NT2/D1 (cell line): ENCODE measurements at regions not wholly inside any gene's neighbourhood (a gene's known extent, or its start where the extent isn't known, plus 50 kb on each side); places are given as distances from the start of the nearest gene placed in this dataset.
A peak's percentile ranks its signal among the peaks of the same experiment; 100 is the strongest.
"Not testable (repeated sequence)": the region's sequence is repeated elsewhere in the genome, so short reads cannot be mapped to it uniquely, and the experiment has no call there.

ENCODE experiments used
- DNase-seq: peaks from one replicate; pipeline ENCODE4 v3.0.0-alpha.2; 2011; ENCODE audit warnings: low read depth, low spot score
- H3K27me3 ChIP-seq: 2 replicates; pipeline ENCODE4 v1.6.0; 2011; ENCODE audit warnings: mild to moderate bottlenecking; ENCODE audit not compliant: insufficient read length, insufficient read depth
- H3K36me3 ChIP-seq: 2 replicates; pipeline ENCODE4 v1.6.1; 2011; ENCODE audit warnings: mild to moderate bottlenecking, low read length, mixed read lengths; ENCODE audit not compliant: insufficient read depth, insufficient read length
- H3K4me1 ChIP-seq: 2 replicates; pipeline ENCODE4 v1.5.1; 2011; ENCODE audit not compliant: insufficient read depth, insufficient read length
- H3K4me3 ChIP-seq: 2 replicates; pipeline ENCODE4 v1.5.1; 2011; ENCODE audit warnings: low read depth; ENCODE audit not compliant: insufficient read length
- H3K9ac ChIP-seq: 2 replicates; pipeline ENCODE4 v1.6.0; 2011; ENCODE audit warnings: low read depth; ENCODE audit not compliant: insufficient read length
- H3K9me3 ChIP-seq: 2 replicates; pipeline ENCODE4 v1.5.1; 2011; ENCODE audit warnings: mild to moderate bottlenecking, low read length; ENCODE audit not compliant: insufficient read depth
- SUZ12 ChIP-seq: IDR thresholded peaks from 2 replicates; pipeline ENCODE4 v1.6.1; 2011; ENCODE audit not compliant: insufficient read length, insufficient read depth; ENCODE audit errors: extremely low read depth
- YY1 ChIP-seq: IDR thresholded peaks from 2 replicates; pipeline ENCODE4 v1.6.1; 2011; ENCODE audit not compliant: insufficient read length, insufficient read depth
- ZNF274 ChIP-seq: IDR thresholded peaks from 2 replicates; pipeline ENCODE4 v1.6.1; 2011; ENCODE audit warnings: mild to moderate bottlenecking, low read depth, low read length

DNA sequence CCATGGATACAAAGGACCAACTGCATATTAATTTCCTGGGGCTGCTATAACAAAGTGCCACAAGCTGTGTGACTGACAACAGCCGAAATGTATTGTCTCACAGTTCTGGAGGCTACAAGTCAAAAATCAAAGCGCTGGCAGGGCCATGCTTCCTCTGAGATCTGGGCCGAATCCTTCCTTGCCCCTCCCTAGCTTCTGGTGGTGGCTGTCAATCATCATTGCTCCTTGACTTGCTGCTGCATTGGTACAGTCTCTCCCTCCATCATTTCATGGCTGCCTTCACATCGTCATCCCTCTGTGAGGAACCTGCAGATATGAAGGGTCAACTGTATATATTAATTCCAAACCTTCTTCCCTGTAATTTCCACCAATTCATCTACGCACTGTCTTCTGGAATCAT is 118.3 kb downstream of the EXOC5 start:
- Histone ChIP-seq H3K27me3 (no peaks in the 10 kb centered on the region), H3K9ac (no peak overlapping the region), H3K4me1 (peaks cover 2% of the 10 kb centered on the region), H3K9me3 (no peaks in the 10 kb centered on the region), H3K36me3 (no peaks in the 10 kb centered on the region), H3K4me3 (no peak overlapping the region)
- no peak for DNase-seq
- no peak for TF ChIP-seq SUZ12
- no peak for TF ChIP-seq YY1
- TF ChIP-seq ZNF274 = no peak

DNA sequence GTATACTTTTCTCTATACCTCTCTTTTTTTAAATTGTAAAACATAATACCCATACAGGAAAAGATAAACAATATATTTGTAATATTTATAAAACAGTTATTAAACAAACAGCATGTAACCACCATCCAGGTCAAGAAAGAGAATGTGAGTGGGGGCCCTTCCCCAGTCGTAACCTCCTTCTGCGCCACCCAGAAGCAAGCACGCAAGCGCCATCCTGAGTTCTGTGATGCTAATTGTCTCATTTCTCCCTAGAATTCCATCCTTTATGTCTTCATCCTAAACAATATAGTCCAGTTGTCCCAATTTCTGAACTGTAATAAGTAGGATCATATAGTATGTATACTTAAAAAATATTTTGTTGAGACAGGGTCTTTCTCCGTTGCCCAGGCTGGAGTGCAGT is 129.5 kb downstream of the EXOC5 start:
- Histone ChIP-seq H3K4me1 (no peaks in the 10 kb centered on the region), H3K4me3 (no peak overlapping the region), H3K9ac (no peak overlapping the region), H3K36me3 (no peaks in the 10 kb centered on the region), H3K27me3 (no peaks in the 10 kb centered on the region), H3K9me3 (no peaks in the 10 kb centered on the region)
- TF ChIP-seq SUZ12 (no peak), ZNF274 (no peak), YY1 (no peak)
- DNase-seq = no peak

DNA sequence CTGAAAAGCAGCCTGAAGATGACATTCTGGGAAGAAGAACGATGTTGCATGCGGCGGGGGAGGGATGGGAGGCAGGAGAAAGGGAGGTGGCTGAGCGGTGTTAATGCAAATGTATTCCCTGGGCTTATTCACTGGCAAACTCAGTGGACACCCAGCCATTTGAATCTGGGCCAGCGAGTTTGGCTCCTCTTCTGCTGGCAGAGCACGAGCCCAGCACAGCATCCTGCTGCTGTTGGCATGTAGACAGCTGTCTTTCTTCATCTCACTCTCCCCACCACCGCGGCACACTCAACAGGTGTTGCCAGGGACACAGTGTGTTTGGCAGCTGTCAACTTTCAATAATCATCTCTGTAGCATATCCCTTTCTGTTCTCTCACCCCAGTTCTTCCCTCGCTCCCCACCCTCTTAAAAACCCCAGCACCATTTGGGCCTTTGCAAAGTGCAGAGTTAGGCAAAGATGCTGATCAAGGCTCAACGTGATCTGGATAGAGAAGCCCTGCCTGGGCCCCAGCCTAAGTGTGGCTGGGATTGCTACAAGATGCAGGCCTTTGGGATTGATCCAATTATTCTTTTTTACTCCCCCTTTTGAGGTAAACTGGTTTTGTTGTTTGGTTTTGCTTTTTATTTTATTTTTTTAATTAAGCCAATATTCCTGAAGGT is 131.9 kb downstream of the EXOC5 start:
- Histone ChIP-seq H3K9ac (no peak overlapping the region), H3K9me3 (no peaks in the 10 kb centered on the region), H3K27me3 (no peaks in the 10 kb centered on the region), H3K4me3 (no peak overlapping the region), H3K36me3 (no peaks in the 10 kb centered on the region), H3K4me1 (no peaks in the 10 kb centered on the region)
- no peak for DNase-seq
- TF ChIP-seq SUZ12 = no peak
- no peak for TF ChIP-seq YY1
- TF ChIP-seq ZNF274 = no peak

DNA sequence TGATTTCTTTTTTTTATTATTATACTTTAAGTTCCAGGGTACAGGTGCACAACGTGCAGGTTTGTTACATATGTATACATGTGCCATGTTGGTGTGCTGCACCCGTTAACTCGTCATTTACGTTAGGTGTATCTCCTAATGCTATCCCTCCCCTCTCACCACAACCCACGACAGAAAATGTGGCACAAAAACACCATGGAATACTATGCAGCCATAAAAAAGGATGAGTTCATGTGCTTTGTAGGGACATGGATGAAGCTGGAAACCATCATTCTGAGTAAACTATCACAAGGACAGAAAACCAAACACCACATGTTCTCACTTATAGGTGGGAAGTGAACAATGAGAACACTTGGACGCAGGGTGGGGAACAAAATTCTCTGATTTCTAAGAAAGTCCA is 140.9 kb downstream of the EXOC5 start:
- H3K4me3 ChIP-seq, H3K9ac ChIP-seq, DNase-seq, H3K27me3 ChIP-seq, H3K4me1 ChIP-seq, H3K9me3 ChIP-seq, H3K36me3 ChIP-seq: not testable (repeated sequence)

DNA sequence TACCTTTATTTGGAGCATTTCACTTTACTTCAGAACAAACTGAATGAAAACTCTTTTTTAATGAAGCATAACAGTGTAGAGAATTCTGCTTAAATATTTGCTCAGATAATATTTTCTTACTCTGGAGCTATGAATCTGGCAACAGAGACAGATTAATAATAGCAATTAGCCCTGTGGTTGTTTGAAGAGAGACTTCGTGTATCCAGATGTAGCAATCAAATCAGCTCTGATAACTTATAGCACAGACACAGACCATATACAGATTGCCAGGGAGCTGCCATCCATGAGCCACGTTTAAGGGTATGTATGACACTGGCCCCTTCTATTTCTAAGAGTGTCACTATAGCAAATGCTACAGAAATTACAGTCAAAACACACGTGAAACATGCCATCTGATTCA is 146.6 kb downstream of the EXOC5 start:
- H3K36me3 ChIP-seq = no peaks in the 10 kb centered on the region
- H3K9me3 ChIP-seq = no peaks in the 10 kb centered on the region
- no peak overlapping the region for H3K4me3 ChIP-seq
- H3K9ac ChIP-seq = no peak overlapping the region
- no peak for TF ChIP-seq ZNF274
- no peak for TF ChIP-seq SUZ12
- TF ChIP-seq YY1 = no peak
- DNase-seq = no peak
- H3K27me3 ChIP-seq = no peaks in the 10 kb centered on the region
- H3K4me1 ChIP-seq = no peaks in the 10 kb centered on the region

DNA sequence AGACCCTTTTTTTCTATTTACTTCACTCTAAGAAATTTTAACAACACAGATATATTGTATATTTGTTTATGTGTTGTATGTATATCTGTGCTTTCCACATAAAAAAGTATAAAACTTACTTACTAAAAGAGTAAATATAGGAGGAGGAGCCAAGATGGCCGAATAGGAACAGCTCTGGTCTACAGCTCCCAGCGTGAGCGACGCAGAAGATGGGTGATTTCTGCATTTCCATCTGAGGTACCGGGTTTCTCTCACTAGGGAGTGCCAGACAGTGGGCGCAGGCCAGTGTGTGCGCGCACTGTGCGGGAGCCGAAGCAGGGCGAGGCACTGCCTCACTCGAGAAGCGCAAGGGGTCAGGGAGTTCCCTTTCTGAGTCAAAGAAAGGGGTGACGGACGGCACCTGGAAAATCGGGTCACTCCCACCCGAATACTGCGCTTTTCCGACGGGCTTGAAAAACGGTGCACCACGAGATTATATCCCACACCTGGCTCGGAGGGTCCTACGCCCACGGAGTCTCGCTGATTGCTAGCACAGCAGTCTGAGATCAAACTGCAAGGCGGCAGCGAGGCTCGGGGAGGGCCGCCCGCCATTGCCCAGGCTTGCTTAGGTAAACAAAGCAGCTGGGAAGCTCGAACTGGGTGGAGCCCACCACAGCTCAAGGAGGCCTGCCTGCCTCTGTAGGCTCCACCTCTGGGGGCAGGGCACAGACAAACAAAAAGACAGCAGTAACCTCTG is 156.5 kb downstream of the EXOC5 start:
- H3K4me3 ChIP-seq = peak overlapping the region; percentile 25
- not testable (repeated sequence) for DNase-seq, H3K4me1 ChIP-seq, H3K36me3 ChIP-seq, H3K27me3 ChIP-seq, H3K9me3 ChIP-seq
- peak overlapping the region; percentile 32 for H3K9ac ChIP-seq

DNA sequence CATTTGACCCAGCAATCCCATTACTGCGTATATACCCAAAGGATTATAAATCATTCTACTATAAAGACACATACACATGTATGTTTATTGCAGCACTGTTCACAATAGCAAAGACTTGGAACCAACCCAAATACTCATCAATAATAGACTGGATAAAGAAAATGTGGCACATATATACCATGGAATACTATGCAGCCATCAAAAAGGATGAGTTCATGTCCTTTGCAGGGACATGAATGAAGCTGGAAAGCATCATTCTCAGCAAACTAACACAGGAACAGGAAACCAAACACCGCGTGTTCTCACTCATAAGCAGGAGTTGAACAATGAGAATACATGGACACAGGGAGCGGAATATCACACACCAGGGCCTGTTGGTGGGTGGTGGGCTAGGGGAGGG is 158.3 kb downstream of the EXOC5 start:
- H3K4me3 ChIP-seq, H3K36me3 ChIP-seq, H3K9me3 ChIP-seq, DNase-seq, H3K4me1 ChIP-seq, H3K27me3 ChIP-seq, H3K9ac ChIP-seq: not testable (repeated sequence)
